GM21825 (cell line): ENCODE measurements at regions not wholly inside any gene's neighbourhood (a gene's known extent, or its start where the extent isn't known, plus 50 kb on each side); places are given as distances from the start of the nearest gene placed in this dataset.
"Not testable (repeated sequence)": the region's sequence is repeated elsewhere in the genome, so short reads cannot be mapped to it uniquely, and the experiment has no call there.

Experiments
- ATAC-seq: cut with Tn5 transposase; IDR thresholded peaks from one replicate; pipeline ENCODE4 v1.9.1; 2021; ENCODE audit warnings: mild to moderate bottlenecking, moderate library complexity; ENCODE audit not compliant: unreplicated experiment

- no peak for ATAC-seq
Observed at GRCh38 chr16:10232757-10233156, 50.5 kb upstream of the GRIN2A start.

GRCh38 chr16:10239640-10240039 is 57.4 kb upstream of the GRIN2A start:
- ATAC-seq, result no peak

GRCh38 chr16:10240854-10241613 is 58.8 kb upstream of the GRIN2A start:
- ATAC-seq, result no peak

- ATAC-seq, result no peak
Observed at GRCh38 chr16:10242097-10242496, 59.9 kb upstream of the GRIN2A start.

DNA sequence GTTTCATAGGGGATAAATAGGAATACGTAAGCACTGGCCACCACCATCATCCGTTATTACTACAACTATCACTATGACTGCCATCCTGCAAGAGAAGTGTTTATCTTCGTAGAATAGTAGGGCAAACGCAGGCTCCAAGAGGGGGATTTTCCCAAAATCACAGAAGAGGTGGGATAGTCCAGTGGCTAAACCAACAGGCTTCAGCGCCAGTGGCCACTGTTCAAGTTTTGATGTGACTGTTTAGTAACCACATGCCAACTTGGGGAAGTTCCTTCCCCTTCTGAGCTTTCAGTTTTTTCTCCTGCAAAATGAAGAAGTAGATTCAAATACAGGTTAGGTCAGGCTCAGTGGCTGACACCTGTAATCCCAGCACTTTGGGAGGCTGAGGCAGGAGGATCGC is 60.7 kb upstream of the GRIN2A start:
- no peak for ATAC-seq

GRCh38 chr16:10245002-10245401 is 62.8 kb upstream of the GRIN2A start:
- no peak for ATAC-seq

- ATAC-seq, result no peak
Observed at GRCh38 chr16:10250137-10250828, 68.1 kb upstream of the GRIN2A start.

GRCh38 chr16:10252155-10252554 is 69.9 kb upstream of the GRIN2A start:
- ATAC-seq, result no peak

GRCh38 chr16:10253409-10253808 is 71.2 kb upstream of the GRIN2A start:
- no peak for ATAC-seq

DNA sequence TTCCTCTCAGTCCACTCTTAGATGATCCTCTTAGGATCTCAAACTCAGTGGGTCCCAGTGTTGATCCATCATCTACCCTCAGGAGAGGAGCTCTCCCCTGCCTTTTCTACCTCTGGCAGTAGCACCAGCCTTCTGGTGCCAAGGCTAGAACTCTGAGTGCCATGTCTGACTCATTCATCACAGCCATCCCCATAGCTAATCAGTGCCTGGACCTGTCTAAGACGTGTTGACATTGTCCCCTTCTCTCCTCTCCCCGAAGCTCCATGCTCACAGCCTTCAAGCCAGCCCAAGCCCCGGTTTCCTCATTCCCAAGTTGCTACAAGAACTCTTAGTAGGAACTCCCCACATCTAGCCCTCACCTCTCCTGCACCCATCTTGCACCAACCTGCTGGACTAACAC is 73.5 kb upstream of the GRIN2A start:
- no peak for ATAC-seq

DNA sequence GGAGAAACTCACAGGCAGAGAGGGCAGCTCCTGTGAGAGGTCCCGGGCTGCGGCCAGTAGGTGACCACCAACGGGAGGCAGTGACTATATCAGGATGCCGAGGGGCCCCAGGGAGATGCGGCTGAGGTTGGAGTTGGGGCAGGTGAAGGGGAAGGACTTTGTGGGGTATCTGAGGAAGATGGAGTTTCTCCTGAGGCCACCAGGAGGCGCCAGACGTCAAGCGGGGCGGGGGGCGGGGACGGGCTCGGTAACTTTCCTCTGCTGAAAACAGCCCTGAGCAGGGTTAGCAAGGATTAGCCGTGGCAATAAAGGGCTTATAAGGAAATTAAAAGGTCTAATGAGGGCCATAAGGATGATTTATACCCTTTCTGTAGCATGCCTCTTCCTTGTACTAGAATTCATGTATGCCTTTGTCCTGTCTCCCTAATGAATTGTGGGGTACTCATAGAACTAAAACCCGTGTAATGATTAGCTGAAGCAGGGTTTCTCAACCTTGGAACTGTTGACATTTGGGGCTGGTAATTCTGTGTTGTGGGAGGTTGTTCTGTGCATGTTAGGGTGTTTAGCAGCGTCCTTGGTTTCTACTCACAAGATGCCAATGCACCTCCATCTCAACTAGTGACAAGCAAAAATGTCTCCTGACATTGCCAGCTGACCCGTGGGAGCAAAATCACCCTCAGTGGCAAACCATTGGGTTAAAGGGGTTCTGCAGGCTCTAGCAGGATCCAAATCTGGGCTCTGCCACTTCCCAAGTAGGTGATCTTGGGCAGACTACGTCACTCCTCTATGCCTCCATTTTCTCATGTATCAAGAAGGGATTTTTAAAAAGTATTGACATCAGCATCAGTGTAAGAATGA is 74.8 kb upstream of the GRIN2A start:
- no peak for ATAC-seq

GRCh38 chr16:10257642-10258251 is 75.5 kb upstream of the GRIN2A start:
- not testable (repeated sequence) for ATAC-seq

DNA sequence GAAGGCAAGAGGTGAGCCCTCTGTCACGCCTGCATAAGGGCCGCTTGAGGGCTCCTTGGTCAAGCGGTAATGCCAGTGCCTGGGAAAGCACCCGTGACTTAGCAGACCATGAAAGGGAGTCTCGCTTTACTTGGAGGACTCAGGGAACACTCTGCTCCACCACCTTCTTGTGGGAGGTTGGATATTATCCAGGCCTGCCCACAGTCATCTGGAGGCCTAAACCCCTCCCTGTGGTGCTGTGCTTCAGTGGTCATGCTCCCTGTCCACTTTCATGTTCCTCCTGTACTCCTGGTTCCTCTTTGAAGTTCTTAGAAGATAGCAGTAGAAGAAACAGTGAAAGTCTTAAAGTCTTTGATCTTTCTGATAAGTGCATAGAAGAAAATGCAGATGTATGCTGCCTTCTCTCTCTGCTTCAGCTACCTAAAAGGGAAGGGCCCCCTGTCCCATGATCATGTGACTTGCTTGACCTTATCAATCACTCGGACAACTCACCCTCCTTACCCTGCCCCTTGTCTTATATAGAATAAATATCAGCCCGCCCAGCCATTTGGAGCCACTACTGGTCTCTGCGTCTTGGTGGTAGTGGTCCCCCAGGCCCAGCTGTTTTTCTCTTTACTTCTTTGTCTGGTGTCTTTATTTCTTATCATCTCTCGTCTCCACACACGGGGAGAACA is 76.8 kb upstream of the GRIN2A start:
- not testable (repeated sequence) for ATAC-seq

GRCh38 chr16:10261077-10261476 is 78.8 kb upstream of the GRIN2A start:
- ATAC-seq, result no peak

DNA sequence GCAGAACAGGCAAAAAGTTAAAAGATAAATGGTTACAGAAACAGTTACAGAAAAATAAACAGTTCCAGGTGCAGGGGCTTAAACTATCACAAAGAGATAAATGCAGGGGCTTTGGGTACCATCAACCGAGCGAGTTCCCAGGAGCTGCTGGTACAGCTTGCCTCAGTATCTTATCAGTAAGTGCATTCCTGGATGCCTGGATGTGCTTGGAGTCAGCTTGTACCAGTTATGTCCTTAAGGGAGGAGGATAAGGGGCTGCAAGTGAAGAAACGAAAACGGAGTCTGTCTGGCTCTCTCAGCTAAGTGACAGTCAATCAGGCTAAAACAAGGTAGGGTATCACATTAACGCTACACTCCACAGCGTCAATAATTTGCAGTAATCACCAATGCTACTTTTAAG is 79.3 kb upstream of the GRIN2A start:
- not testable (repeated sequence) for ATAC-seq

DNA sequence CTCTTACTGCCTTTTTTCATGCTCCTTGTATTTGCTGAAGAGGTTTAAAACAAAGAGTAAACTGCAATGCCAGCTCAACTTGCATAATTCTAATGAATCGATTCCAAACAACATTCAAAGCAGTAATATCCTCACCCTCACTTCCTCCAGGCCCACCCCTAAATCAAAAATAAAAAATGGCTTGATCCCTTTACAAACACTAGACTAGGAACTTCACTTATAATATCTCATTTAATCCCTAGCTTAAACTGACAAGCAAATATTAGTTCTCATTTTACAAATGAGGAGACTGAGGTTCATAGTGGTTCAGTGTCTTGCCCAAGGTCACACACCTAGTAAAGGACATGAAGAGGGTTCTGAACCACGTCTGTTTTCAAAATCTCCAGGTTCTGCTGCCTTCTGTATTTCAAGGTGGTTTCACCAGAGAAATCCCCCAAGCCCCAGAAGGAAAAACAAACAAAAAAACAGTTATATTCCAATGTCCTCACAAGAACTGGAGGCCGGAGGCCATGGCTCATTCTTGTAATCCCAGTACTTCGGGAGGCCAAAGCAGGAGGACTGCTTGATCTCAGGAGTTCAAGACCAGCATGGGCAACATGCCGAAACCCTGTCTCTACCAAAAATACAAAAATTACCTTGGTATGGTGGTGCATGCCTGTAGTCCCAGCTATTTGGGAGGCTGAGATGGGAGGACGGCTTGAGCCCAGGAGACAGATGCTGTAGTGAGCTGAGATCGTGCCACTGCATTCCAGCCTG is 80.3 kb upstream of the GRIN2A start:
- no peak for ATAC-seq

- no peak for ATAC-seq
Observed at GRCh38 chr16:10265770-10266615, 83.8 kb upstream of the GRIN2A start.

GRCh38 chr16:10266809-10267208 is 84.6 kb upstream of the GRIN2A start:
- no peak for ATAC-seq

DNA sequence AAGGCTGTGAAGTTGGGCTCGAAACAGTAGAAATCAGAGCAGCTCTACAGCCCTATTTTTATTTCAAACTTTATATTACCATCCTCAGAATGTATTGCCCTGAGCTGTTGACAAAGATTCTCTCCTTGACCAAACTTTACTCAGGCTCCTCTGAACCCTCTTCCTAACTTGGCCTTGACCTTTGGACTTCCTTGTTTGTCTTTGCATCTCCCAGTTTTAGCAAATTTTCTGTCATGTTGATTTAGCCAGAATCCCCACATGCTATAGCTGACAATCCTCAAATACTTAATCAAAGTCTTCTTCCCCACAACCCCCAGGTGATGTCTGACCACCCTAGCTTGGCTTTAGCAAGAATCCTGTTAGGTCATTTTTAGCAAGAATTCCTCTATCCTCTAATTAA is 87.4 kb upstream of the GRIN2A start:
- no peak for ATAC-seq
